GM18951 (cell line): ENCODE measurements at regions not wholly inside any gene's neighbourhood (a gene's known extent, or its start where the extent isn't known, plus 50 kb on each side); places are given as distances from the start of the nearest gene placed in this dataset.

ENCODE experiments used
- POLR2A ChIP-seq: IDR thresholded peaks from 4 replicates; pipeline ENCODE4 v1.6.1; 2011; ENCODE audit warnings: mild to moderate bottlenecking; ENCODE audit not compliant: insufficient read length, insufficient read depth; ENCODE audit errors: extremely low read depth
- in situ Hi-C: fragments of 300-500 bp; cut with MboI; formaldehyde crosslinking; loops from one replicate; pipeline ENCODE4 v1.12.0; 2022; ENCODE audit warnings: low sequenced_read_pairs, mixed read lengths, inconsistent platforms; ENCODE audit not compliant: unreplicated experiment

DNA sequence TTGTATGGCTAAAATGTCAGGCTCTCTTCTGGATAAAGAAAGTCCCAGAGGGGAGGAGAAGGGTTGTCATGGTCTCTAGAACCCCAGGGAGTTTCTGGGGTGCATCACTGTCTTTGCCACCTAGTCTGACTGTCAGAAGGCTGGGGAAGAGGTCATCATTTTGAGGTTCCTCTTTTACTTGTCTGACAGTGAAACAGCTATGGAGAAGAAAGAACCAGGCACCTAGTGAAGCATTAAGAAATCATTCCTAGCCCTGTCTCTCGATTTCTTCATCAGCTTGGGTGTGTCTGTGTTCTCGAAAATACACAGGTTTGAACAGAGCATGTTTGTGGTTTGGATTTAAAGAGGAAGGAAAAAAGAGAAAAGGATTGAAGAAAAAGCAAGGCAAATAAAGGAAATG, 158.7 kb upstream of the LRIG3 start:
- in situ Hi-C loops, result no loop called here

DNA sequence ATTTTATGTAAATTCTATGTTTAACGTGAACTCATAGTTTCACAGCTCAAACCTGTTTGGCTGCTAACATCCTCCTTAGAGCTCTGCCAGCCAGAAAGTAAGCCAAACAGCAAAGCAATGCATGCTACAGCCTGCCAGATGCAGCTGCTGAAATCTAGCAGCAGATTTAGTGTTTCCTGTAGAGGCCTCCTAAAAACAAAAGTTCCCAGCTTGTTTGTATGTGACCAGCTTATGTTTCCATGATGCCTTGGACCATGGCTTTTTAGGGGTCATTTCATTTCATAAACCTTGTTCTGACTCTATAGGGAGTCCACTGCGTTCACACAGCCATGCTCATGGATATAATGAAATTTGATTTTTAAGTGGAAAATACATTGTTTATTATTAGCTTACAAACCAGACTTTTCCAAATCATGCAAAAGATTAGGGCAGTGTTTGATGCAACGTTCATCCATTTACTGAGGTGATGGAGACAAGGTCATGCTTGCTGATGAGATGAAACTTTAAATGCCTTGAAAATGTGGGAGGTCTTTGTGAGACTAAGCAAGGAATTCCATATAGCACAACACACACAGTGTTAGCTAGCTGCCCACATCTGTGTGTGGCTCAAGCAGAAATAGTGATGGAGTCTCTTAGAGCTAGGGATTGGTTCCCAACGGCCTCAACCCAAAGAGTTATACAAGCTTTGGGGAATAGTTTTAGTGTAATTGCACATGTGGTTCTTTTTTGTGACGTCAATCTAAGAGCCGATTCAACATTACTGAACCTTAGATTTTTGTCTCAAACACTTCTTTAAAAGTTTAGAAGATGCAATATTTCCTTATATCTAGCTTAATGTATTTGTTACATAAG, 157.5 kb upstream of the LRIG3 start:
- no peak for TF ChIP-seq POLR2A
- in situ Hi-C loops, result no loop called here

More for the DNA sequence above, 158.7 kb upstream of the LRIG3 start:
- TF ChIP-seq POLR2A, result no peak

GRCh38 chr12:59077153-59077552, 156.8 kb upstream of the LRIG3 start:
- in situ Hi-C loops, result no loop called here
- no peak for TF ChIP-seq POLR2A

DNA sequence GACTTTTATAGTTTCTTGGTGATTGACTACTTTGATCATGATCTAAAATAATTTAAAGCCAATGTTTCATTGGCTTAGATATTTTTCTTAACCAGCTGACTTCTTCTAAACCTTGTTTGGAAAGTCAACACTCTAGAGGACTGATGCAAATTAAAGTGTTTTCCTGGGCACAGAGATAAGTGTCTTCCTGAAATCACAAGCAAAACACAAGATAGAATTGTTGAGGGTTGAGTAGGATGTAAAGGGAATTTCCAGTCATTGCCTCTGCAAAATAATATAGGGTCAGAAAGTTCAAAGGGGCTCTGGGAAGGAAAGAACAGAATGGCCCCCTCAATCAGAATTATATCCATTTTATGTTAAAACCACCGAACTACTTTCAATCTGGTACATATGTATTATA, 156.3 kb upstream of the LRIG3 start:
- no peak for TF ChIP-seq POLR2A

GRCh38 chr12:59075968-59076490, 155.7 kb upstream of the LRIG3 start:
- in situ Hi-C loops, result no loop called here

More for the DNA sequence above, 156.3 kb upstream of the LRIG3 start:
- in situ Hi-C loops, result no loop called here

DNA sequence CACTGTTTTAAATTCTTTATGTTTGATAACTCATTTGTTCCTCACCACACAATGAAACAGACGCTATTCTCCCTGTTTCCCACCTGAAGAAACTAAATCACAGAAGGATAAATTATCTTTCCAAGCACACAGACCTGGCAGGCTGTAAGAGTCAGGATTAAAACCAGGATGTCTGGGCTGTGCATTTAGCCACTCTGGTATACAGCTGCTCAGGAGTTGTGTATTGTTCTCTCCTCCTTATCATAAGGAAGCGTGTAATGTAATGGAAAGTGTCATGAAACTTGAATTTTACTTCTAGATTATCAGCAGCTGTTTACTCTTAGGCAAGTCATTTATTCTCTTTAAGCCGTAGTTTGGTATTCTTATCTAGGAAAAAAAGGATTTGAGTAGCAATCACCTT, 154.8 kb upstream of the LRIG3 start:
- in situ Hi-C loops, result no loop called here
- no peak for TF ChIP-seq POLR2A

More at GRCh38 chr12:59075968-59076490, 155.7 kb upstream of the LRIG3 start:
- no peak for TF ChIP-seq POLR2A

DNA sequence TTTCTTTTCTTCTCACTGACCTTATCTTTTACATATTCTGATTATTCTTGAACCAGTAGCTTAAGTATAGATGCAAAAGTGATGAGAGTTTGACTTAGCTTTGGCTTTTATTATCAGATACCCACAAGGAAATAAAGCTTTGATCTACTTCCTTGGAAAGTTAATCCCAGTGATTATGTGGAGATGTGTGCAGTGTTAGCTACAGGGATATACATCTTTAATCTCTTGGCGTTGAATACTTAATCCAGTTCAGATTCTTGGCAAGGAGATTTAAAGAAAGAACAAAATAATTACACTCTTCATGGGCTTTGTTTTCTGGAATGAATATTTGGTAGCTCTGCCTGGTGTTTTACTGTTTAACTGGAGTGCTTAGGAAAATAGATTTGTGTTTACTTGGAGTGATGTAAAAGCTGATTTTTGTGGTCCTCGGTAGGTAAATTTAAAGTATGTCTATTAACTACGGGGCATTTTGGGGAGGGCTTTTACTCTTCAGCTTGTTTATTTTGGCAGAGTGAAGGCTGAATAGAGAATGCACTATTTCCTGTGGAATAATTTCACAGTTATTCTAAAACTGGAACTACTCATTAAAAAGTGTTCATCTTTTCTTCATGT, 150.1 kb upstream of the LRIG3 start:
- in situ Hi-C loops, result no loop called here
- no peak for TF ChIP-seq POLR2A

GRCh38 chr12:59069516-59069915, 149.2 kb upstream of the LRIG3 start:
- in situ Hi-C loops, result no loop called here
- TF ChIP-seq POLR2A, result no peak

DNA sequence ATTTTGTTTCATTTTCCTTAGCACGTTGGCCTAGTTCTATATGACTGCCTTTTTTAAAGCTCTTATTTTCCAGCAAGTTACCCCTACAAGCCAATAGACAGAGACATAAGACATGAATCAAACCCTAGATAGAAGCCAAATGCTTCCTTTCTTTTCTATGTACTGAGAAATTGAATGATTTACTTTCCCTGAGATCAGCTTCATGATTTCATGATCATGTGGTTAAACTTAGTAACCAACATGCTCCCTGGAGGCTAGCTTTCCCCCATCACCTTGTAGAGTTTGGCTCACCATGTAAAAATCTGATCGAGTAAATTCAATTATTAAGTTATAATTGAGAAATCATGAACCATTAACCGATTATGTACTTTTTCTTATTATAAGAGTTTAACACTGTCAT, 148.1 kb upstream of the LRIG3 start:
- in situ Hi-C loops, result no loop called here
- no peak for TF ChIP-seq POLR2A

- no peak for TF ChIP-seq POLR2A
- in situ Hi-C loops, result no loop called here
Measured at GRCh38 chr12:59067083-59067482, 146.8 kb upstream of the LRIG3 start.

GRCh38 chr12:59066445-59066844, 146.1 kb upstream of the LRIG3 start:
- no peak for TF ChIP-seq POLR2A
- in situ Hi-C loops, result no loop called here

DNA sequence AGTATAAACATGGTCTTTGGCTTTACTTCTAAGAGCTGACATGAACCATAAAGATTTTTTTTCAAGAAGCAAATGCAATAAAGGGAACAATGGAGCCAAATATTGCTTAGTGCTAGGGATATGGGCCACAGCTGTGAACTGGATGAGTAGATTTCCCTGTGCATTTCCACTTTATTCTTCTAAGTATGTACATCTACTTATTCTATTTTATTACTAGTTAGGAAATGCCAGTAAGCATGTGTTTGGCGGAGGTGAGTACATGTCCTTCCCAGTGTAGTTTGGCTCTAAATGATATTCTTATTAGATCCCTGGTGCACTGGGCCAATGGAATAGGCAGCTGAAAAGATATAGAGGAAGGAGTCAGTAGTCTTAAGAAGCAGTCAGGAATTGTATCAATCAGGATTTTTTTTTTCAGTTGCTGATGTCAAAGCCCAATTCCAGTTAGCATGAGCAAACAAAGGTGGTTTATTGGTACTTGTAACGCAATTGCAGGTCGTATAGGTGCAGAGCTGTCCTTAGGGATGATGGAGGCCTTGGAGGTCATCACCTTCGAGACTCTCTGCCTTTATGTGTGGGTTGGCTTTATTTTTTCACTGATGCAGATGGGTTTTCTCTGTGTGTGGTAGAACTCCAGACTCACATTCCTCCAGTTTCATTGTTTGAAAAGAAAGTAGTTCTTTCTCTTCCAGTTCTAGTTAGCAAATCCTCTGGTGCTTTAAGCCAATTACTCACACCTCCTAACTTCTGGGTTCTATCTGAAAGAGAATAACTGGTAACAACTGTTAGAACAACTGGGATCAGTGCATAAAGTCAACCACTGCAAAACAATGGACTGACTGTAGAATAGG, 139.0 kb upstream of the LRIG3 start:
- in situ Hi-C loops, result no loop called here
- TF ChIP-seq POLR2A, result no peak

- in situ Hi-C loops, result no loop called here
- no peak for TF ChIP-seq POLR2A
Measured at GRCh38 chr12:59056966-59057365, 136.7 kb upstream of the LRIG3 start.
